GM18517 (cell line): ENCODE measurements at regions not wholly inside any gene's neighbourhood (a gene's known extent, or its start where the extent isn't known, plus 50 kb on each side); places are given as distances from the start of the nearest gene placed in this dataset.

ENCODE experiments used
- ATAC-seq: cut with Tn5 transposase; IDR thresholded peaks from one replicate; pipeline ENCODE4 v1.9.1; 2021; ENCODE audit warnings: mild to moderate bottlenecking, moderate library complexity; ENCODE audit not compliant: unreplicated experiment

- no peak for ATAC-seq
These were observed 138.0 kb upstream of the SMAD3 start for GRCh38 chr15:66927201-66928077.

- ATAC-seq: no peak
These were observed 137.3 kb upstream of the SMAD3 start for GRCh38 chr15:66928101-66928500.

- no peak for ATAC-seq
These were observed 136.6 kb upstream of the SMAD3 start for GRCh38 chr15:66928784-66929183.

- no peak for ATAC-seq
These were observed 135.5 kb upstream of the SMAD3 start for GRCh38 chr15:66929843-66930402.

GRCh38 chr15:66931768-66932633 lies 133.4 kb upstream of the SMAD3 start:
- no peak for ATAC-seq

GRCh38 chr15:66932634-66933024 lies 132.8 kb upstream of the SMAD3 start:
- no peak for ATAC-seq

- no peak for ATAC-seq
These were observed 131.2 kb upstream of the SMAD3 start for GRCh38 chr15:66933932-66934867.

GRCh38 chr15:66934868-66935520 lies 130.4 kb upstream of the SMAD3 start:
- no peak for ATAC-seq

- ATAC-seq: no peak
These were observed 129.7 kb upstream of the SMAD3 start for GRCh38 chr15:66935688-66936087.

- no peak for ATAC-seq
These were observed 129.1 kb upstream of the SMAD3 start for GRCh38 chr15:66936109-66936860.

- no peak for ATAC-seq
These were observed 128.4 kb upstream of the SMAD3 start for GRCh38 chr15:66936861-66937582.

GRCh38 chr15:66937588-66937987 lies 127.8 kb upstream of the SMAD3 start:
- ATAC-seq: no peak

- ATAC-seq: no peak
These were observed 127.1 kb upstream of the SMAD3 start for GRCh38 chr15:66938114-66938830.

GRCh38 chr15:66939016-66939415 lies 126.4 kb upstream of the SMAD3 start:
- ATAC-seq: no peak

GRCh38 chr15:66939451-66940023 lies 125.9 kb upstream of the SMAD3 start:
- no peak for ATAC-seq

- ATAC-seq: no peak
These were observed 125.0 kb upstream of the SMAD3 start for GRCh38 chr15:66940368-66940767.

- no peak for ATAC-seq
These were observed 124.2 kb upstream of the SMAD3 start for GRCh38 chr15:66941108-66941711.
